ENCODE measurements at regions not wholly inside any gene's neighbourhood (a gene's known extent, or its start where the extent isn't known, plus 50 kb on each side); places are given as distances from the start of the nearest gene placed in this dataset.

GRCh38 chr2:106012001-106012590 is 182.0 kb downstream of the UXS1 start:
- whole genome bisulfite sequencing, 3 donors: 49 to 59% (median 55%) methylated on average over 4 of the region's 4 CpGs
- no peaks in the 10 kb centered on the region for H3K9me3 ChIP-seq
- H3K36me3 ChIP-seq: no peaks in the 10 kb centered on the region
- no peaks in the 10 kb centered on the region for H3K4me1 ChIP-seq (ENCODE audit: insufficient read depth)
- TF ChIP-seq POLR2A (IDR thresholded peaks at IDR 0.05): no peak
- no peak for TF ChIP-seq CTCF (IDR thresholded peaks at IDR 0.05)
- no peak for TF ChIP-seq EP300 (IDR thresholded peaks at IDR 0.05)
- no peak overlapping the region for H3K27ac ChIP-seq
- intact Hi-C loops (cut with DNase I): no loop called here
- no peak overlapping the region for H3K4me3 ChIP-seq
- DNase-seq: no peak
- H3K27me3 ChIP-seq: no peaks in the 10 kb centered on the region

GRCh38 chr2:106011380-106011779 is 182.7 kb downstream of the UXS1 start:
- H3K27ac ChIP-seq: no peak overlapping the region
- 85 to 91% (median 88%) methylated on average over 2 of the region's 2 CpGs for WGBS, 3 donors
- no peak for TF ChIP-seq POLR2A (IDR thresholded peaks at IDR 0.05)
- TF ChIP-seq CTCF (IDR thresholded peaks at IDR 0.05): no peak
- TF ChIP-seq EP300 (IDR thresholded peaks at IDR 0.05): no peak
- no peaks in the 10 kb centered on the region for H3K27me3 ChIP-seq
- intact Hi-C loops (cut with DNase I): no loop called here
- H3K4me3 ChIP-seq: no peak overlapping the region
- H3K36me3 ChIP-seq: no peaks in the 10 kb centered on the region
- no peaks in the 10 kb centered on the region for H3K9me3 ChIP-seq
- DNase-seq: no peak
- no peaks in the 10 kb centered on the region for H3K4me1 ChIP-seq (ENCODE audit: insufficient read depth)

GRCh38 chr2:106010818-106011355 is 183.2 kb downstream of the UXS1 start:
- Histone ChIP-seq H3K27me3 (no peaks in the 10 kb centered on the region), H3K4me3 (no peak overlapping the region), H3K36me3 (no peaks in the 10 kb centered on the region), H3K4me1 (ENCODE audit: insufficient read depth) (no peaks in the 10 kb centered on the region), H3K9me3 (no peaks in the 10 kb centered on the region), H3K27ac (no peak overlapping the region)
- 89 to 92% (median 91%) methylated on average over 6 of the region's 6 CpGs for WGBS, 3 donors
- DNase-seq: no peak
- intact Hi-C loops (cut with DNase I): no loop called here
- TF ChIP-seq CTCF (IDR thresholded peaks at IDR 0.05): no peak
- no peak for TF ChIP-seq EP300 (IDR thresholded peaks at IDR 0.05)
- TF ChIP-seq POLR2A (IDR thresholded peaks at IDR 0.05): no peak

GRCh38 chr2:106009096-106009495 is 185.0 kb downstream of the UXS1 start:
- intact Hi-C loops (cut with DNase I): no loop called here
- TF ChIP-seq CTCF (IDR thresholded peaks at IDR 0.05) (no peak), POLR2A (IDR thresholded peaks at IDR 0.05) (no peak), EP300 (IDR thresholded peaks at IDR 0.05) (no peak)
- Histone ChIP-seq H3K9me3 (no peaks in the 10 kb centered on the region), H3K27me3 (no peaks in the 10 kb centered on the region), H3K36me3 (no peaks in the 10 kb centered on the region), H3K4me1 (ENCODE audit: insufficient read depth) (no peaks in the 10 kb centered on the region), H3K4me3 (no peak overlapping the region), H3K27ac (no peak overlapping the region)
- 66 to 80% (median 68%) methylated on average over 1 of the region's 1 CpG for WGBS, 3 donors
- no peak for DNase-seq
